HG03520 (cell line): ENCODE measurements at regions not wholly inside any gene's neighbourhood (a gene's known extent, or its start where the extent isn't known, plus 50 kb on each side); places are given as distances from the start of the nearest gene placed in this dataset.

ENCODE experiments used
- ATAC-seq: cut with Tn5 transposase; IDR thresholded peaks from one replicate; pipeline ENCODE4 v1.9.1; 2021; ENCODE audit warnings: mild to moderate bottlenecking, moderate library complexity; ENCODE audit not compliant: unreplicated experiment

DNA sequence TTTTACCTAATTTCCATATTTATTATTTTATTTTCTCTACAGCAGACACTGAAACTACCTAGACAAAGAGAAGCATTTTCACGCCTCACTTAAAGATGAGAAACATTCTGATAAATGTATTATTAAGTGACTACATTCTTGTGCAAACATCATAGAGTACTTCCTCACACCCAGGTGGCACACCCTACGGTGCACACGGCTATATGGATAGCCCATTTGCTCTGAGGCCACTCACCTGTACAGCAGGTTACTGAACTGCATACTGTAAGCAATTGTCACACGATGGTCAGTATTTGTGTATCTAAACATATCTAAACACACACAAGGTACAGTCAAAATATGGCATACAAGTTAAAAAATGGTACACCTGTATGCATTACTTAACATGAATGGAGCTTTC, 481.4 kb downstream of the CMPK2 start:
- no peak for ATAC-seq

DNA sequence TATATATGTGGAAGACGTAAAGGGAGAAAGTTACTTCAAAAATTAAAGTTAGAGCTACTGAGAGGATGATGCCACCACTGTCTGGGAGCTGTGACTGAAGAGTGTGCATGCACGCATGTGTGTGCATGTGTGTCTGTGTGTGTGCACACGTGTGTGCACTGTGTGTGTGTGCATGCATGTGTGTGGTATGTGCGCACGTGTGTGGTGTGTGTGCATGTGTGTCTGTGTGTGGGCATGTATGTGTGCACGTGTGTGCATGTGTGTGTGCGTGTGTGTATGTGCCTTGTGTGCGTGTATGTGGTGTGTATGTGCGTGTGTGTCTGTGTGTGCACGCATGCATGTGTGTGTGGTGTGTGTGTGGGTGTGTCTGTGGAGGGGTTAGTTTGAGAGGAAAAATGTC, 473.4 kb downstream of the CMPK2 start:
- no peak for ATAC-seq

DNA sequence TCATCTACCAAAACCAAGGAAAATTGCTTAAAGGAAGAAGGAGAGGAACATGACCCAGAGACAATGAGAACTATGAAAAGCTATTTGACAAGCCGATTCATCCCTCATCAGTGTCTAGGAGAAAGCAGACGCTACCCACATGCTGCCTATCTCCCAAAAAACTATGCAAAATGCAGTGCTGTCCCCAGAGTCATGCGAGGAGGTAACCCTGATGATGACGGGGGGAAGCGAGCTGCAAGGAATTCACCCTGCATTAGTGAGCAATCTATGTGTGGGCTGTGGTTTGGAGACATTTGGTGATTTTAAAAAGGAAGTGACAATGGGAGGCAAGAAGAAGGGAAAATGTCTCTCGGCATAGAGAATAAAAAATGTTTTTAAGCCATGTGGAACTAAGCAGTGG, 472.7 kb downstream of the CMPK2 start:
- ATAC-seq: no peak

DNA sequence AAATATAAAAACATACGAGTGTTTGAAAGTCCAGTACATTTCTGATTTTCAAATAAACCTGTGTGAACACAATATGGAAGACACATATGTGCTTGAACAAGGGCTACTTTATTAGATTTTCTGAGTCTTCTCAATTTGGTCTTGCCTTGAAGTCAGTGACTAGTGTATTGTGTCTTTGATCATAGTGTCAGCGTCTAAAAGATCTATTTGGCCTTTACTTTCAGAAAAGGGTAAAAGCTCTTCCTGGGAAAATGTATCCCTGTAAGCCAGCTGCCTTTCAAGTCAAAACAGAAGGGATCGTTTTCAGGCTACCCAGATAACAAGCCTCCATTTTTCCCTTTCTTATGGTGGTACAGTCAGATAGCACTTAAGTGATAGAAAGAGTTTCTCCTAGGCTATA, 471.9 kb downstream of the CMPK2 start:
- no peak for ATAC-seq

DNA sequence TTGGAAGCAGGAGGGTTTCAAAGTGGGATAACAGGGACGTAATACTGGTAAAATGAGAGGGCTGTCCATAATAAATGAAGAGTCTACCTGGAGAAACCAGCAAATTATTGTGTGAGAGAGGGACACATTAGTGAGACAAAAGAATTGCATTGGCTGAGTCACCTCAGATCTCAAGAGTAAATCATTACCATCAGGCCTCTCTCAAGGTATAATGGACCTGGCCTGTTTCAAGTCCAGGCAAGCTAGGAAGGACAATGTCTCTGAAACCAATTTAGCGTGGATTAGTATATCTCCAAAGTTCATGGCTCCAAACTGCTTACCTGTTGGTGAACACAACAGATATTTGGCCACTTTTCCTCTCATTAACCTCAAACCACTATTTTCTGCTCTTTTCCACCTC, 471.4 kb downstream of the CMPK2 start:
- ATAC-seq: no peak

DNA sequence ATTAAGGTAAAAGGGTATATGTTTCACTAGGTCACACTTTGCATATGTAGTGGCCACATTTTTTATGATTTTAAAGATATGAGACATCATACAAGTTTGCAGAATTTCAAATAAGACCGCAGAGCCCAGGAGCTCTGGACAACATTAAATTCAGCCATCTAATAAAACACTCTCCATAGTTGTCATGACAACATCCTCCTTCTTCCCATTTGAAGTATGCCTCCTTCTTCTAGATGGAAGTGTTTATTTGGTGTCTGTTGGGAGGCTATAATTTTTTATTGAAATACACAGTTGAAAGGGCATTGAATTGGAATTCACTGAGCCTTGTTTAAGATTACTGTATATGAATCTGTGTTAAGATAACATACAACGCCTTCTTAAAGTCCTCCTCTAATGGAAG, 467.3 kb downstream of the CMPK2 start:
- no peak for ATAC-seq

DNA sequence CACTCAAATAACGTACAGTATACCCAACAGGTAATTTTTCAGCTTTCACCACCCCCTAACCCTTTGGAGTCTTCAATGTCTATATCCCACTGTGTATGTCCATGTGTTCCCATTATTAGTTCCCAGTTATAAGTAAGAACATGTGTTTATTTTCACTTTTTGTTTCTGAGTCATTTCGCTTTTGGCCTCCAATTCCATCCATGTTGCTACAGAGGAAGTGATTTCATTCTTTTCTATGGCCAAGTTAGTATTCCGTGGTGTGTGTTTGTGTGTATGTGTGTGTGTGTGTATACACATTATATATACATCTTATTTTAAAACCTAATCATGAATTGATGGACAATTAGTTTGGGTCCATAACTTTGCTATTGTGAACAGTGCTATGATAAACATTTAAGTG, 464.4 kb downstream of the CMPK2 start:
- ATAC-seq: no peak

DNA sequence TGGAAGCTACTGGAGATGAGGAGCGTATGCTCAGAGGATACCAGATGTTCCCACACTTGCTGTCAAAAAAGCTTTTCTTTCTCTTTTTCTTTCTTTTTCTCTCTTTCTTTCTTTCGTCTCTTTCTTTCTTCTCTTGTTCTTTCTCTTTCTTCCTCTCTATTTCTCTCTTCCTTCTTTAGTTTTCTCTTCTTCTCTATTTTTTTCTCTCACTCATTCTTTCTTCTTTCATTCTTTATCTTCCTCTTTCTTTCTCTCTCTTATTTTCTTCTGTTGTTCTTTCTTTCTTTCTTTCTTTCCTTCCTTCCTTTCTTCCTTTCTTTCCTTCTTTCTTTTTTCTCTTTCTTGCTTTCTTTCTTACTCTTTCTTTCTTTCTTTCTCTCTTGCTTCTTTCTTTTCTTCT, 457.6 kb downstream of the CMPK2 start:
- no peak for ATAC-seq

DNA sequence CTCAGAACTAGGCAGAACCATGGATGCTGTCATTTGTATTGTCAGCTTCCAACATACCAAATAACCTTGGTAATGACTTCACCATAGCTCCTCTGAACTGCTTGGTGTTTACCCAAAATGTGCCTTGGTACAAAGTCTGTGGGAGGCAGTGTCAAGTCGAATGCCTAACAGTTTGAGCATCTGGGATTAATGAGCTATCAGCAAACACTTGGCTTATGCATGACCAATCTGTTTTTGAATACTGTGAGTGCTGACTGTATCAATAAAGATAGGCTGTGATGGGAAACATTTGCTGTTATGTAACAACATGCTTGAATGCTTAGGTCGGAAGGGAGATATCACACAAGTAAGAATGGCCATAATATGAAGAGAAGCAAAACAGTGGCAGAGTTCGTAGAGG, 455.4 kb downstream of the CMPK2 start:
- ATAC-seq: no peak

DNA sequence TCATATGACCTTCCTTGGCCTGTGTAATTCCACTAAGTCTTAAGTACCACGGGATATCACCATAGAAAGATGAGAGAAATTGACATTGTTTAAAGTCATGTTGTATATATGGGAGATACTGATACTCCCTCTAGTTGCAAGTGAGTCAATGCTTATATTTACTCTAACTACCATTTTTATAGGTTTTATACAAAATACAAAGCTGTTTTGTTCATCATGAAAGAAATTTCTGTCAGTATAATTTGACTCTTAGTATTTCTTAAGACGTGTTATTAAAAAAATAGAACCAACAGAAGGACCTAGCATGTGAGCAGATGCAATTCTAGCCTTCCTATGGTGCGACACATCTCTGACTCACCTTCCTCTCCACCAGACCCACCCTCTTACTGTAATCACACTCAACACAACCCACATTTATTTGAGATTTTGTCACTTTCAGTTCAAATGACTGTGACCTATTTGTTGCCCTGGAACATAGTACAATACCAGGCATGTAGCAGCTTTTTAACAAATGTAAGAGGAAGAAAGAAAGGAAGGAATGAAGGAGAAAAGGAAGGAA, 453.1 kb downstream of the CMPK2 start:
- ATAC-seq: no peak

DNA sequence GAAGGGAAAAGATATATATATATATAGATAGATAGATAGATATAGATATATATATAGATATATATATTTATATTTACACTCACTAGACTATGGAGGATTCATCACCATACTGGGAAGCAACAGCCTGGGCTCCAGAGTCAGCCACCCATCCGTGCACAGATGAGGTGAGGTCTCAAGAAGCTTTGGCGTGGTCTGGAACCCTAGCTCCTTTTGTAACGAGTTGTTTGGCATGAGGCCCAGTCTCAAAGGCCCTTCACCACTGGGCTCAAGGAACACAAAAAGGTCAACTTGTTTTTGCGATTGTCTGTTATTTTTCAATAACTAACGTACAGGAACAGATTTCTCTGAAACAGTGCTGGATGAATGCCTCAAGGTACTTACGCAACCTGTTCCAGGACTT, 448.7 kb downstream of the CMPK2 start:
- ATAC-seq: no peak

DNA sequence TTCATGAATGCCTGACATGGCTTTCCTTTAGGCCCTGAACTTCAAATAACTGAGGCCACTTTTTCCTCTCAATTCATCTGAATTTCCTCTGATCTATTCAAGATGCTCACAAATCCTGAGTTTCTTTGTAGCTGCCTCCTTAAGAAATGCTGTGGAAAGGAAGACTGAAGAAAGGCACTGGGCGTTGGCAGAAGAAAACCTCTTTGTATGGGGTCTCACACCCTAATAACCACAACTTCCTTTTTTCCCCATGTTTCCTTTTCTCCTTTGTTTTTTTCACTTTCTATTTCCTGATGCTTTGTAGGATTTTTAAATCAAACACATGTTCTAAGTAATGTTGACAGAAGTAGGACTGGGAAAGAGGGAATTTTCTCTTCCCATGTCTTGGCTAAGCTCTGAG, 447.4 kb downstream of the CMPK2 start:
- no peak for ATAC-seq

DNA sequence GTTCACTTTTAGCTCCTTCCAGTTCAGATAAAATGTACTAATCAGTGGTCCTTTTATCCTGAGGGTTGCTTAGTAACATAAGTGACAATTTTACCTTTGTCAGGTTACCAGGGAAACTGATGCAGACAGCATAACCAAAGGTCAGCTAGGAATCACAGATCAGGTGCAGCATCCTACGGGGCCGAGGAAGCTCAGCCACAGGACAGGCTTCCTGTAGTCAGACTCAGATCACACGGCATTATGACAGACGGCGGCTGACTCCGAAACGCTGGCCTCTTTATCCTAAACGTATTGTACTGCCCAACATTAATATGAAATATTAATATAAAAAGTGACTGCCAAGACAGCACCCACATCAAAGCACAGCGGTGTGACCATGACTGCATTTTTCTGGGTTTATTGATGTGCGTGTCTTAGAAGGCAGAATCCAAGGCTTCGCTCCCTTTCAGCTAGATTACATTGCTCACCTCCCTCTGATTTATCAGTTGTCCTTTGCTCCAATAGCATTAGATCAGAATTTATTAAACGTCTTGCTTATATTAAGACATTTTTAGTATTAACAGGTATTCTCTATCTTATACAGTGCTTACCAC, 444.5 kb downstream of the CMPK2 start:
- no peak for ATAC-seq

DNA sequence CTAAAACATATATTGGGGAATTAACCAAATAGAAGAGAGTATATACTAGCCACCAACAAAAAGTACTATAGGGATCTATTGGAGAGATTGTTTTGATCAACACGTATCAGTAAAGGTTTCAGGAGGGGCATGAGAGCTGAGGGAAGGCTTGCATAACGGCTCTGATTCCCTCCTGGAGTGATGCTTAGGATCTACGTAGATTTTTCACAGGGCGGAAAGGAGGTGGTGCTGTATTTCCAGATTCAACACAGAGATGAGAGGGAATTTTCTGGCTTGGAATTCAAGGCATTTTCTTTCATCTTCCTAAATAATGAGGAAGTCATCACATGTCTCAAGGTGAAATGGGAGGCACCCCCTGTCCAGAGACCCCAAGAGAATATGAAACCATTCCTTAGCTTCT, 443.8 kb downstream of the CMPK2 start:
- ATAC-seq: no peak

DNA sequence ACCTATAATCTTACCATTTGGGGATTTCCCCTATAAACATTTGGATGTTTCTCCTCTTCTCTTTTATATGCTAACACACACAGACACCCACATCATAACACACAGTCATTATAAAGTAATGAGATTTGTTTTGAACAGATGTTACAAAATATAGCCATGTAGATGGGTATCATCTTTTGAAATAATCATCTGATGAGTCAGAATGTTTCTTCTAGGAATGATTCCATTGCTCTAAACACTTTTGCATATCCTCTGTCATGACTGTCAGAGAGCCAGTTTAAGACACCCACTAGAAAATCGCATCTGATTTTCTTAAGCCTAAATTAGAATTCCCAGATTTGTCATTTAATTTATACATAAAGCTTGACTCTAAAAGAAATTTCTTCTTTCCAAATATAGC, 442.6 kb downstream of the CMPK2 start:
- no peak for ATAC-seq

DNA sequence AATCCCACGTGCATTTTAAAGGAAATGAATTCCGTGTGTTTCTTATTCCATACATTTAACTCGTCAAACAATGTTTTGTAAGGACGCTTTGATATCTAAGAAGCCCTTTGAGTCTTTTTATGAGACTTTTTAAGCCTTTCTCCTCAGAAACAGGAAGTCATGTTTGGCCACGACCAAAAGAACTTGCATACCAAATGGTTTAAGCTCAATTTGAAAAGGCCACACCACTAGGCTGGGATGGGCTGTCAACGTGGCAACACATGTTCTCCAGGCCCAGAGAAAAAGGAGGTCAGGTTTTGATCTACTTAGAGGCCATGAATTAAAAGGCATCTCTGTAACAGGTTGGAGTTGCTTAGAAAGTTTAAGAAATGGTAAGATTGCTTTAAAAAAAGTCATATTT, 441.8 kb downstream of the CMPK2 start:
- ATAC-seq: no peak

DNA sequence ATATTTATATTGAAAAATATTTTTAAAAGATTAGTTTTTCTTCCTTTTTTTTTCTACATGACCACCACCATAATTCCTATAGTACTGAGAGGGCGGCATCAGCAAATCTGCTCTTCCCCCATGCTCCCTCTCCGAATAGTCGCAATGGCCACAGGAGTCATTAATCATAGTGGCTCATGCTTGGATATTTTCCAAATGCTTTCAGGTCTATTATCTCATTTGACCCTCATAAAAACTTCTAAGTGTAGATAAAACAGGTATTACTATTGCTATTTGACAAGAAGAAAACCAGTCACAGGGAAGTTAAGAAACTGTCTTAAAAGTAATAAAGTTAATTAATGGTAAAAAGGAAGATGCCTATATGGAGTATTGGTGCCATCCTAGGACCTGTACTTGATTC, 440.7 kb downstream of the CMPK2 start:
- no peak for ATAC-seq

DNA sequence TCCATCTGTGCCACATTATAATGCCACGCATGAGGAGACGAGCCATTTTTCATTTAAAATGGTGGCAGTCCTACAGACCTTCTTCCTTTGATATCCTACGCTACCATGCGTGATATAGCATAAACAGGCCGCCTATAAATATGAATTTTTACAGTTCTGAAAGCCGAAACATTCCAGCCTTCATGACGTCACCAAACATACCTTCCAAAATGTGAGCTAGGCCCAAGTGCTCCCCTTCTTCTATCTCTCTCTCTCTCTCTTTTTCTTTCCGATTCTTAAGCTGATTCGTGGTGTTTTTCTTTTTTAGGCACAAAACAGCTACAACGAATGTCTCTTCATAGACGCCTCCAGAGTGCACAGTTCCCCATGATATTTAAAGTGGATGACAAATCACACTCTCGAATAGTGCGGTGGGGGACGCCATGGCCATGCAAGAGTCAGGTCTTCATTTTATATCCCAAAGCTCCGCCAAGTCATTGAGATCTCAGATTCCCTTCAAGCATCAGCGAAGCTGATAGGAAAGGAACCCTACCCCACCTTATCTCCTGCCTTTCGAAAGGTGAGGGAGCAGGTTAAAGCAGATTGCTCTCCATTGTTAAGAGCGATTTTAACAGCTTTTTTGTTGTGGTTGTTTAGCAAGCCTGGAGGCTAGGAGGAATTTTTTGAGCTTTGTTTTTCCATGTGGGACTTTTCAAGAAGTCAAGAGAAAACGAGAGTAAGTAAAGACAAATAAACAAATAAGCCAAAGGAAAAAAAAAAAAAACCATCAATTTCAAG, 436.3 kb downstream of the CMPK2 start:
- ATAC-seq: no peak

DNA sequence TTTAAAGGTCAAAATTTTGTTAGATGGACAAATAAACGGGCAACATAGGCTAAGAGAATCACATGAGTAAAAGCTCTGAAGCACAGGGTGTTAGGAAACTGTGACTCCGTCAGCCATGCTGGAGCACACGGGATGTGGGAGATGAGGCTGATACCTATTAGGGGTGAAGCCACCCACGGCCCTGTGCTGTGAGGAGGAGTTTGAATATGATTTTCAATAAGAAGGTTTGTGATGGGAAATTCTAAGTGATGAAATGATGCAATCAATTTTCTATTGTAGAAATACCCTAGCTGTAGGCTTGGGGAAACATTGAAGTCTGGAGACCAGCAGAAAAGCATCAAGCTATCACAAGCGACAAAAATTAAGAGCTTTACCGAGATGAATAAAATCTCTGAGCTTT, 431.3 kb downstream of the CMPK2 start:
- no peak for ATAC-seq

DNA sequence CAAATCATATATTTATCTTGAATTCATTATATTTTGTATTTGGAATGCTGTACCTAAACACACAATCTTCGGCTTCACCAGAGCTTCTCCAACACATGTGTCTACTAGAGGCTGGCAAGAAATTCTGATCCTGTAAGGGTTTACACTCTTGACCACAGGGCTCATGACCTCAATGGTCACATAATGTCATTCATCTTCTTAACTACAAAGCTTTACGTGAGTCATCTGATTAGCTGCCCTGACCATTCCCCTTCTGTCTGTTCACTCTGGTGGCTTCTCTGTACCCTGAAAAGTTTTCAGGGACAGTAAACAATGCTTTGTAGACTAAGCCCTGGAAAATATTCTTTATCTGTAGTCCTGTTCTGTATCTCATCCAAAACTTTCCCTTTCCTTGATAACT, 423.9 kb downstream of the CMPK2 start:
- ATAC-seq: no peak

DNA sequence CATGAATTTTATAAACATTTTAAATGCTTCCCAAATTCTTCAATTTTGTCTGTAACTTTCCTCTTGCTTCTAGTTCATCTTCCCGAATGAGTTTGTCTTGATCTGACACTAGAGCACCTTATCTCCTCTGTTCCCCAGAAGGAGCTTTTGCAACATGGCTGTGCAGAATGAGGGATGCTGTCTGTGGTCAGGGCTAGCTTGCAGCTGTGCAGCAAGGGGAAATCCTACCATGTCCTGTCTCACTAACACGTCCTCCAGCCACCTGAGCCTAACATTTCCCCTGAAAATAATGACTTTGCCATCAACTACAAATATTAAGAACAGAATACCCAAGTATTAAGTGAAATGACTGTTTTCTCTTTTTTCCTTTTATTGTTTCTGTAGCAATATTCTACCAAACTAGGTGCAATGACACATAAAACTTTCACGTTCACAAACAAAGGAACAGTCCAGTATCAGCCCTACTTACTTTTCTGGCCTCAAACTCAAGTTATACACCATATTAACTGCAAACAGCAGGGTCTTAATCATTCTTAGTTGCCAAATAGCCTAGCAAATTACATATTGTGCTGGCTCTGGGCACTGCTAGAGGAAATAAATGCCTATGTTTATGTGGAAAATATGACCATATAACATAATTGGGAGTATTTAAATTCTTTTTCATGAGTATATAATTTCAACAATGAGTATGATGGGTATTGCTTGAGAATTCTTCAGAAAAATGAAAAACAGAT, 423.3 kb downstream of the CMPK2 start:
- no peak for ATAC-seq
